ENCODE measurements at regions not wholly inside any gene's neighbourhood (a gene's known extent, or its start where the extent isn't known, plus 50 kb on each side); places are given as distances from the start of the nearest gene placed in this dataset.

- DNase-seq (ENCODE audit: low read depth) = no peak
Observed at GRCh38 chr2:129901754-129902415, 77.6 kb upstream of the RAB6C start.

GRCh38 chr2:129902731-129903585 lies 76.5 kb upstream of the RAB6C start:
- no peak for DNase-seq (ENCODE audit: low read depth)

GRCh38 chr2:129903586-129904425 lies 75.7 kb upstream of the RAB6C start:
- DNase-seq (ENCODE audit: low read depth) = peak; percentile 3

- no peak for DNase-seq (ENCODE audit: low read depth)
Observed at GRCh38 chr2:129904532-129905446, 74.7 kb upstream of the RAB6C start.

- no peak for DNase-seq (ENCODE audit: low read depth)
Observed at GRCh38 chr2:129905664-129906081, 73.8 kb upstream of the RAB6C start.

- no peak for DNase-seq (ENCODE audit: low read depth)
Observed at GRCh38 chr2:129906139-129906860, 73.2 kb upstream of the RAB6C start.

GRCh38 chr2:129906861-129907235 lies 72.6 kb upstream of the RAB6C start:
- no peak for DNase-seq (ENCODE audit: low read depth)

GRCh38 chr2:129907256-129907998 lies 72.0 kb upstream of the RAB6C start:
- DNase-seq (ENCODE audit: low read depth) = no peak

- no peak for DNase-seq (ENCODE audit: low read depth)
Observed at GRCh38 chr2:129908721-129909373, 70.6 kb upstream of the RAB6C start.

- DNase-seq (ENCODE audit: low read depth) = no peak
Observed at GRCh38 chr2:129909651-129910418, 69.6 kb upstream of the RAB6C start.

- DNase-seq (ENCODE audit: low read depth) = no peak
Observed at GRCh38 chr2:129910446-129911362, 68.8 kb upstream of the RAB6C start.

GRCh38 chr2:129911363-129912065 lies 68.0 kb upstream of the RAB6C start:
- no peak for DNase-seq (ENCODE audit: low read depth)

- DNase-seq (ENCODE audit: low read depth) = no peak
Observed at GRCh38 chr2:129912066-129912820, 67.2 kb upstream of the RAB6C start.

GRCh38 chr2:129912871-129913694 lies 66.4 kb upstream of the RAB6C start:
- DNase-seq (ENCODE audit: low read depth) = no peak
